Adrenal gland (tissue), 5 donors: ENCODE measurements at regions not wholly inside any gene's neighbourhood (a gene's known extent, or its start where the extent isn't known, plus 50 kb on each side); places are given as distances from the start of the nearest gene placed in this dataset.

Experiments
- CTCF ChIP-seq, 6 experiments: fragments of 450-650 bp in 4 of 6; fragments of 200-600 bp in 2 of 6; sonication (generic) in 1 of 6; IDR thresholded peaks; 1 replicate in 5 of 6; 2 replicates in 1 of 6; pipeline versions ENCODE4 v1.5.1 to v1.8.0; 2016 to 2021; ENCODE audit warnings: antibody characterized with exemption in 6 of 6, mild to moderate bottlenecking in 2 of 6, moderate library complexity in 1 of 6
- POLR2A ChIP-seq, 2 donors: fragments of 450-650 bp; IDR thresholded peaks; one replicate each; pipeline ENCODE4 v1.6.1; 2017; ENCODE audit warnings: antibody characterized with exemption in 2 of 2, mild to moderate bottlenecking in 2 of 2, moderate library complexity in 1 of 2
- donor health status: DM: no; HTN: no; CAD: no.

- TF ChIP-seq POLR2A (IDR thresholded peaks at IDR 0.05) (no peak), CTCF (IDR thresholded peaks at IDR 0.05) (no peak)
Observed at GRCh38 chr6:170158296-170159021, 132.4 kb downstream of the DLL1 start.
